GM18498 (cell line): ENCODE measurements at regions not wholly inside any gene's neighbourhood (a gene's known extent, or its start where the extent isn't known, plus 50 kb on each side); places are given as distances from the start of the nearest gene placed in this dataset.
A peak's percentile ranks its signal among the peaks of the same experiment; 100 is the strongest.
"Not testable (repeated sequence)": the region's sequence is repeated elsewhere in the genome, so short reads cannot be mapped to it uniquely, and the experiment has no call there.

Experiments used
- ATAC-seq: cut with Tn5 transposase; IDR thresholded peaks from one replicate; pipeline ENCODE4 v1.9.1; 2021; ENCODE audit warnings: mild to moderate bottlenecking, moderate library complexity; ENCODE audit not compliant: unreplicated experiment

GRCh38 chr3:72081471-72082185 lies 296.7 kb upstream of the PROK2 start:
- ATAC-seq, result no peak

- ATAC-seq, result no peak
Observed at GRCh38 chr3:72080800-72081199, 295.9 kb upstream of the PROK2 start.

GRCh38 chr3:72080095-72080494 lies 295.1 kb upstream of the PROK2 start:
- no peak for ATAC-seq

- no peak for ATAC-seq
Observed at GRCh38 chr3:72079369-72079872, 294.5 kb upstream of the PROK2 start.

GRCh38 chr3:72078676-72079368 lies 293.9 kb upstream of the PROK2 start:
- ATAC-seq, result no peak

- peak; percentile 63 for ATAC-seq
Observed at GRCh38 chr3:72077473-72078259, 292.7 kb upstream of the PROK2 start.

GRCh38 chr3:72075848-72076247 lies 290.9 kb upstream of the PROK2 start:
- not testable (repeated sequence) for ATAC-seq

GRCh38 chr3:72071624-72072023 lies 286.7 kb upstream of the PROK2 start:
- no peak for ATAC-seq

GRCh38 chr3:72070005-72070404 lies 285.1 kb upstream of the PROK2 start:
- no peak for ATAC-seq

GRCh38 chr3:72069543-72069942 lies 284.6 kb upstream of the PROK2 start:
- ATAC-seq, result no peak

- no peak for ATAC-seq
Observed at GRCh38 chr3:72068621-72069020, 283.7 kb upstream of the PROK2 start.

GRCh38 chr3:72067721-72068120 lies 282.8 kb upstream of the PROK2 start:
- no peak for ATAC-seq

- ATAC-seq, result no peak
Observed at GRCh38 chr3:72065872-72066641, 281.1 kb upstream of the PROK2 start.

- ATAC-seq, result no peak
Observed at GRCh38 chr3:72065236-72065635, 280.3 kb upstream of the PROK2 start.

GRCh38 chr3:72064727-72065126 lies 279.8 kb upstream of the PROK2 start:
- not testable (repeated sequence) for ATAC-seq

- ATAC-seq, result no peak
Observed at GRCh38 chr3:72062017-72062416, 277.1 kb upstream of the PROK2 start.

- no peak for ATAC-seq
Observed at GRCh38 chr3:72060447-72061034, 275.6 kb upstream of the PROK2 start.

GRCh38 chr3:72058493-72059081 lies 273.6 kb upstream of the PROK2 start:
- no peak for ATAC-seq

- ATAC-seq, result no peak
Observed at GRCh38 chr3:72055436-72055835, 270.5 kb upstream of the PROK2 start.

- no peak for ATAC-seq
Observed at GRCh38 chr3:72054976-72055375, 270.0 kb upstream of the PROK2 start.
